GM18858 (cell line): ENCODE measurements at regions not wholly inside any gene's neighbourhood (a gene's known extent, or its start where the extent isn't known, plus 50 kb on each side); places are given as distances from the start of the nearest gene placed in this dataset.

Experiments
- ATAC-seq: cut with Tn5 transposase; IDR thresholded peaks from one replicate; pipeline ENCODE4 v1.9.1; 2021; ENCODE audit not compliant: unreplicated experiment

DNA sequence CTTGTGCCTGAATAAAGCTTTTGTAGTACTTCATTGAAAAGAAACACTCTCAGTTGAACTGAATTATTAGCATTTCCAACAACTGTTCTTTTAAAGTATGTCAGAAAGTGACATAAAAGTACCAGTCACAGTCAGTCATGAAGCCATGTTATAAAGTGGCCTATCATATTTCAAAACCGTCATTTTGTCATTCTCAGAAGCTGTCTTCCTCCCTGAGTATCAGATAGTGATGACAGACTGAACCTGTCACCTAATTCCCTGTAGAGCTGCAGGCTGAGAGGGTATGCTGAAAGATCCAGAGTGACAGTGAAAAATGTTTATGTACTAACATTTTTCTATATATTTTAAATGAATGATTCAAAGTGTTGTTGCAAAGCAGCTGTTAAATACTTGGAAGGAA, 1121.7 kb upstream of the PRMT6 start:
- no peak for ATAC-seq

DNA sequence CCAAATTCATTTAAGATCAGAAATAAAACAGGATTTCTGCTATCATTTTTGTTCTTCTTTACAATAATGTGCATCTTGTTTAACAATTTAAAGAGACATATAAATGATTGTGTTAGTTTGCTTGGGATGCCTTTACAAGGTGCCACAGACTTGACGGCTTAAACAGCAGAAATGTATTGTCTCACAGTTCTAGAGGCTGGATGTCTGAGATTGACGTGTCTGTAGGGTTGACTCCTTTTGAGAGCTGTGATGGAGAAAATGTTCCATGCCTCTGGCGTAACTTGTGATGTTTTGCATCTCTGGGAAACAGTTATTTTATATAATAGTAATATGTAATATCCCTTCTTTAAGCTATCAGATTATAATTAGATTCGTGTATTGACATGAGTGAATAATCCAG, 1091.6 kb upstream of the PRMT6 start:
- no peak for ATAC-seq

DNA sequence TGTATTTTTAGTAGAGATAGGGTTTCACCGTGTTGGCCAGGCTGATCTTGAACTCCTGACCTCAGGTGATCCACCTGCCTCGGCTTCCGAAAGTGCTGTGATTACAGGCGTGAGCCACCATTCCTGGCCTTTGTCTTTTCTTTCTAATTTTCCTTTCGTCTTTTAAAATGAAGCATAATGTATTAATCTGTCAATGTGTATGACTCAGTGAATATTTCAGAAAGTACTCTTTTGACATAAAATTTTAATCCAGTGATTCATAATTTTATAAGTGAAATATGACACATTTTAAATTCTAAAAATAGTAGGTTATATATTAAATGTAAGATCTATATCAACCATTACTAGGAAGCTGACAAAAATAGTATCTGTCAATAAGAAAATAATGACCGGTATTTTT, 1059.0 kb upstream of the PRMT6 start:
- no peak for ATAC-seq

DNA sequence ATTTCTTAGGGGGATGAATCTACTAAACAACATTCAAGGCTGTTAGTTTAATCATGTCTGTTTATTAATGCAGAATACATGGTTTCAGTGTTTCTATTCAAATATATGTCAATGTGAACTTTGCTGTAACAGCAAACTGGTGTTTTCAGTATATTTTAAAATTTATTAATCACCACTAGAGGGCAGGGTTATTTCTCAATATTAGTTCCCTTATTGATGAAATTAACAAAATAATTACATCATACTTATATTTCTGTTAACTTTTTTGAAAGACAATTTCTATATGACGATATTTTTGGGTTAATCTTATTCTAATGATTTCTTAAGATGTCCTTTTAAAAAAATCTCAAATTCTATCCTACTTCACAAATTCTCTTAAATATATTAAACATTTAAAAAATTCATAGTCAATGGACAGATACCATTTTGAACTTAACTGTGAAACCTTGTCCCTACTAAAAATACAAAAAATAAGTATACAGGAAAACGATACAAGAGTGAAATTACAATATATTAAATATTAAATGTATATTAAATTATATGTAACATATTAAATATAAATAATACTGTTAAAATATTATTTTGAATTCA, 1034.1 kb upstream of the PRMT6 start:
- peak; percentile 41 for ATAC-seq

DNA sequence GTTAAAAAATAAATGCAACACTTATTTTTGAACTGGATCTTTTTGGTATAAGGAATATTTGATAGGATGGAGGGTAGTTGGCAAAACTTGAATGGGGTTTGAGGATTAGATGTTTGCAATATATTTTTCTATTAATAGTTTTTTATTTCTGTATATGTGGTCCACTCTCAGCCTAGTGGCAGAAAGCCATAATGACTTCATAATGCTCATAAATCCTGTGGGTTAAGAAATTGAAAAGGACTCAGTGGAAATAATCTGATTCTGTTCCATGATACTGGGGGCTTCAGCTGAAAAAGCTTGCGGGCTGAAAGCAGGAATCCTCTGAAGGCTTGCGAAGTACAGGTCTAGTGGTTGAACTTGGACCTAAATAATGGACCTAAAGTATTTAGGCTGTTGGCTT, 1028.6 kb upstream of the PRMT6 start:
- no peak for ATAC-seq

DNA sequence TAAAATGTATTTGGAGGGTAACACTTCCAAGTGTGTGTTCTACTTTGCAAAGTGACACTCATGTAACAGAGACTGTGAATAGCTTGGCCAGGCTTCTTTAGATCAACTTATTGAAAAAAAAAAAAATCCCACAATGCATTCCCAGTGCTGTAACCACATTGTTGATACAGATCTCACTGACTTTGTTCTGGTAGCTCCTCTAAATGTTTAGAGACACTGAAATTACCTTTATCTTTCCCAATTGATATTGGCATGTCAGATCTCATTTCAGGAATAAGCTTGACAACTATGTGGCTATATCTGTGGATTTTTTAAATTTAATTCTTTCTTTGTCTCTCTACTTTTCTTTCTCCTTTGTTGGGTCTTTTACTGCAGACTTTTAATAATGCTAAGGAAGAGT, 1018.9 kb upstream of the PRMT6 start:
- no peak for ATAC-seq

DNA sequence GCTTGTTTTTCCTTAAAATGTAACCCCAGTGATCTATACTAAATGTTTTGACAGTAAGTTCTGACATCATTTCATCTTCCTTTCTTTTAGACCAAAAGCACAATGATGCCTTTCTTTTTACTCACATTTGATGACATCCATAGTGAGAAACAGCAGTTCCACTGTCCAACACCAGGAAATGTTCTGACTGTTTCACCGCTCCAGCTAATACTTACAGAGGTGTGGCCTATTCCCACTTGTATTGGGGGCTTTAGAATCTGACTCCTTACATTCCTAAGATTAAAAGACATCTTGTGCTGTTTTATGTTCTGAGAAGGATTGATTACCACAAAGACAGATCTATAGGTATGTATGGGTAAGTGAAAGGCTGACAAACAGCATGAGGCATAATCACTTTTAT, 1018.2 kb upstream of the PRMT6 start:
- no peak for ATAC-seq

DNA sequence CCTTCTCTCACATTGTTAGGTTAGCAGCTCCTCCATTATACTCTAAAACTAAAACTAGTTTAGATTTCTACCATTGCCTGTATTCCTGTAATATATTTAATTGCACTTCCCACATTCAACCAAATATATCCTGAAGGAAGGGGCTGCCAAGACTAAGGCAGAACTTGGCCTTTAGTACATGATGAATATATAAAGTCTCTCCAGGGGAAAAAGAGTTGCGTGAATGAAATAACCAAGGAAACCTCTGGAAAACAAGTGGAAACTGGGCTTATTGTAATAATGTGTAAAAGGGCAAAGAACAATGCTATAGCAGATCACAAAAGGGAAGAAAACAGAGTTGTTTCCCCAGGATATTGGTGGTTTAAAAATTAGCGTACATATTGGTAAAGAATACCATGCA, 1012.5 kb upstream of the PRMT6 start:
- ATAC-seq = no peak

DNA sequence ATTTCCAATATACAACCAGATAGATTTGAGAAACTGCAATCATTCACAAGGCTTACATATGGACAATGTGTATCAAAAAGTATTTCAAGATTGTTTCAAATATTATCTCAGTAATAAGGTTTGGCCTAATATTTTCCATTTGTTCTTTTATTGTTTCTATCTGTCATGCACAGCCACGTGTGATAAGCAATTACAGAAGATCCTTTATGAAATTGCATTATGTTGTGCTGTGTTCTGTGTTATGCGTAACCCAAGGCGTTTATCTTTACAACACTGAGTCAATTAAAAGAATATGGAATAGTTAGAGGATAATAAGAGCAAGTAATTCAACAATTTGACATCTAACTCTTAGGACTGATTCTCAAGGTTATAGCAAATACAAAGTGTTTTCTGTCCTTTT, 1009.3 kb upstream of the PRMT6 start:
- no peak for ATAC-seq

DNA sequence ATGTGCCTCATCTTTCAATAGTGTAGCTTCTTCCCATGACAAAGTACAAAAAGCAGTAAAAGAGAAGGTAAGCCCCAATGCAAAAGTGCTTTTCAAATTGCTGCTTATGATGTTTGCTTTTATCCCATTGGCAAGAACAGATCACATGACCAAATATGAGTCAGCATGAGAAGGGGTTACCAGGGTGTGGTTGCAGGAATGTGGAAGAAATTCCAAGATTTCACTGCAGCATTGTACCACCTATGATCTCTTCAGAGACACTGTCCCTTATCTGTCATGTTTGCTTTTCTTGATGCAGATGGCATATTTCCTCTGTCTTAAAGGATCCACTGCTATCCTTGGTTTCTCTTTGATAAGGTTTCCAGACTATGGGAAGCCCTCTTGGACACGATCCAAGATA, 1006.9 kb upstream of the PRMT6 start:
- ATAC-seq = no peak

DNA sequence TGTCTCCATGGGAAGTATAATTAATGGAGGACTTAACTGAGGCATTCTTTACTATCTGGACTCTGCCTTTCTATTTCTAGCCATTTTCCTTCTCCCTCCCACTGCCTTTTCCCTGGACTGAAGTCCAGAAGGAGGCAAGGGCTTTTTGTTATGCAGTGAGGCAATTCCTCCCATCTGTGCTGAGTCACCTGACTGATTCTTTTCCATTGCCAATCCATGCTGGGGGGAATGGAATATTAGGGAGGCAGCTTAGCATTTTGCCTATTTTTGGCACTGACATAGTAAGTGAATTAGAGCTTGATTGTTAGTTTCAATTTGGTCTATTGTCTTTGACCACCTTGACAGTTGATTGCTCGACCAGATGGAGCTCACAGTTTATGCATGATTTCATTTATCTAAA, 1000.6 kb upstream of the PRMT6 start:
- ATAC-seq = no peak

DNA sequence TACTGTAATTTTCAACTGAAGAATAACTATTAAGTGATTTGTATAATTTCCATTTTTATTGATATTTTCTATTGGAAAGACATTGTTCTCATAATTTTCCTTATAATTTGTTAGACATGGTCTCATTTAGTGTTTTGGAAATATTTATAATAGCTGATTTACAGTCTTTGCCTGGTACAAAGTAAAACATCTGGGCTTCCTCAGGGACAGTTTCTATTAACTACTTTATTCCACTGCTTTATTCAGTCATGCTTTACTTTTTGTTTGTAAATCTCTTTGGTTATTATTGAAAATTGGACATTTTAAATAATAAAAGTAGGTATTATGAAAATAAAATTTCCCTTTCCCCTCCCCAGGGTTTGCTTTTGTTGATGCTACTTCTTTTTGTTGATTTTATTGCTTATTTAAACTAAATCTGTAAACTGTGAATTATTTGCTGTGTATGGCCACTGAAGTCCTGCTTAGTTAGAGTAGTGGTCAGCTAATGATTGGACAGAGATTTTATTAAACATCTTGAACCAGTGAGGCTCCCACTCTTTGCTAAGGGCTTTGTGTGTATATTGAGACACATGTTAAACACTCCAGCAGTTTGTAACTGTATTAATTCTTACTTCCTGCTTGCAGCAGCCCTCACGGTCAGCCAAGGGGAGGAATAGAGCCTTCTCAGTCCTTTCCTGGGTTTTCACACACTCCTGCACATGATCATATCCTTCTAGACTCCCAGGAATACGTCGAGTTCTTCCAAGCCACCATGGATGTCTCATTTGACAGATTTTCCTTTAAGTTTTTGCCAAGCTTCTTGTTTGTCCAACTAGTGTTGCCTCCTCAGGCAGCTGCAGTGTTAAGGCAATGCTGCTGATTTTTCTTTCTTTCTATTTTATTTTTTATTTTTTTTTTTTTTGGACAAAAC, 994.6 kb upstream of the PRMT6 start:
- ATAC-seq = no peak

DNA sequence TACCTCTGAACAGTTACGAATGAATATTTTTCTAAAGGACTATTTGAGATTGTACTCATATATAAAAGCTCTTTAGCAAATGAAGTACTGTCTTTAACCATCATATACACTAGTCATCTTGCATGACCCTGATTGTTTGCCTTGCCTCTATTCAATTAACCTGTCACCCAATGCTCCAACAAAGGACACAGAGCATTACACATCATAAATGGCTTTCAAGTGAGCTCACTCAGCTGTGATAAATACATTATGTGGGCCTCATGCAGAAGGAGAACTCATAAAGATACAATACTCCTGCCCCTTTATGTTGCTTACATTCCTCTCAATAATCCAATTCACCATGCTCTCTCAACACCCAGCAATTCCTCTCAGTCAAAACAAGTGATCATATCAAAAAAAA, 993.0 kb upstream of the PRMT6 start:
- ATAC-seq = no peak

DNA sequence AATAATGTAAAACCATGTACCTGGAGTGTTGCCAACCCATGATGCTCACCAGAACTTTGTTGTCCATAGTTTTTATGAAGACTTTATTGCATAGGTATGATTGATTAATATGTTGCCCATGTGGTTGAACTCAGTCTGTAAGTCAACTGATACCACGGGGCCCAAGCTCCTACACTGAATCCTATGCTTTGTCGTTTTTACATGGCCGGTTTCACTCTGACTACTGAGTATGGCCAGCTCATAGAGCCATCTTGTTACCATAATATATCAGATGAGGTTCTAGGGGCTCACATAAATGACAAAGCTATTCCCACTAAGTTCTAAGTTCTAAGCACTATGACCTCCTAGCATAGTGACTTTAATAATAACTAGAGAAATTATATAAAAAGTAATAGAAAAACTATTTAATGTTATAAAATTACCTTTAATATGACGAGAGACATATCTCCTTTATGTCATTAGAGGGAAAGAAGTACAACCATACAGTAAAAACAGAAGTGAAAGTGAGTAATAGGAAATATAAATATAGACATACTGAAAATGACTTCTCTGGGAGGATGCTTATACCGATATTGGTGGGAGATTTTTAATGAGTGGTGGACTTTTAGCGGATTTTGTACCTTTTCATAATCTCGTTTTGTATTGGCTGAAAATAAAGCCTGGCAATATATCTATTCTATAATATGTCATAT, 983.4 kb upstream of the PRMT6 start:
- peak; percentile 83 for ATAC-seq

DNA sequence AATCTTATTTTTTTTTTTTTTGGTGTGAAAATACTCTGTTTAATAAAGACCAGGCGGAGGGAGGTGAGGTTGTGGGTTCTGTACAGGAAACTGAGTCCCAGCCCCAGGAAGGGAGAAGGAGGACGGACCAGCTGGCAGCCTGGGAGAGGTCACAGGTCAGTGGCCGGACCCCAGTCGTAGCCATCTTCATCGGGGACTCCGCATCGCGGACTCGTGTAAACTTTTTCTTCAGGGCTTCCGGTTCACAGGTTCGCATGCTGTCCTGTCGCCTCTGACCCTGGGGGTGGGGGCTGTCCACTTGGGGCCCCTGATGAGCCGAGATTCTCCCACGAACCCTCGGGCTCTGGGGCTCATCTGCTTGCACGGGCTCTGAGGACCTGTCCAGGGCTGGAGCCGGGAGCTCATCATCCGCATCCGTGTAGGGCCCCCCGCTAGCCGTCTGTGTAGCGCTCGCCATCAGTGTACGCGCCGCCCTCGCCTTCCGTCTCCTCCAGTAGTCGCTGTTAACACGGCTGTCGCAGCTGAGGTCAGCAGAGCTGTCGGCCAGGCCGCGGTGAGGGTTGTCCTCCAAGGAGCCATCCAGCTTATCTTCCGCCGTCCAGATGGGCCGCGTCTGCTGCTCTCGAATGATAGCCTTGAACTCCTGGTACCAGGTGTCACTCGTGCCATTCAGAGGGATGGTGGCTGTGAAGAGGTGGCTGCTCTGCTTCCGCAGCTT, 975.7 kb upstream of the PRMT6 start:
- no peak for ATAC-seq

DNA sequence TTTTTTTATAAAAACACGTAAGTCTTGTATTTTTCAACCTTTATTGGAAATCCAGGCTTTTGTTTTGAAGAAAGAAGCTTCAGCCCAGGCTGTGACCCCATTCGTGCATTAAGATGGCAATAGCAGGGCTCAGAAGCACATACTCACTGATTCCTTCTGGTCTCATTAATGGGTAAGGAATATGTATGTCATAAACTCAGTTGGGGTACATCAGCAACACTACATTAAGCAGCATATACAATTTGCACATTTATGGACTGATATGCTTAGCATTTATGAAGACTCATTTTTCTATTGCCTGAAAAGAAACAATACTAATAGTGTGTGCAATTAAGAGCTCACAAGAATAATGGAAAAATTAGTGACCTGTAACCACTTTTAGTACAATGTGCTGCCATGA, 945.4 kb upstream of the PRMT6 start:
- no peak for ATAC-seq

DNA sequence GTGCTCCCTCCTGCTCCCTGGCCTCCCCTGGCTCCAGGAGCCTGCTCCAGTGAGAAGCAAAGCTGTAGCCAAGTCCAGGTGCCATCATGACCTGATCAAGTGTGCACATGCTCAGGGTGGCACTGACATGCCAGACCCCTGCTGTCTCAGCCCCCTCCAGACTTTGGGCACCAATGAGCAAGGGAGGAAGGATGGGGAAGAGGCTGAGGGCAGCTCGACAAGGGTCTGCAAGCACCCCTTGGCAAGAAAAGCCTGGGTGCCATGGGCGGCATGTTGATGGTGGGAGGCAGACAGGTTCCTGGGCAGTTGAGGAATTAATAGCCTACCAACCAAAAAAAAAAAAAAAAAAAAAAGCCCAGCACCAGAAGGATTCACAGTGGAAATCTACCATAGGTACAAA, 942.6 kb upstream of the PRMT6 start:
- no peak for ATAC-seq

DNA sequence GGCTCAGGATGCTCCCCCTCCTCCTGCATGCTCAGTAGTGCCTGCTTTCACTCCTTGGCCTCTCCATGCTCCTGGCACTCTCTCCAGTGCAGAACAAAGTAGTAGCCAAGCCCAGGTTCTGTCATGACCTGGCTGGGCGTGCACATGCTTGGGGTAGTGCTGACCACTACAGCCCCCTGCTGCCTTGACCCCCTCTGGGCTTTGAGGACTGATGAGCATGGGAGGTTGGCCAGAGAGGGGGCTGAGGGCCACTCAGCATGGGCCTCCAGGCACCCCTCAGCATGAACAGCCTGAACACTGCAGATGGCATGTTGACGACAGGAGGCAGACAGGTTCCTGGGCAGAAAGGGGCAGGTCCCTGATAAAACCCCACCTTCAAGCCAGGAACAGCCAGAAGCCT, 935.7 kb upstream of the PRMT6 start:
- ATAC-seq = no peak

DNA sequence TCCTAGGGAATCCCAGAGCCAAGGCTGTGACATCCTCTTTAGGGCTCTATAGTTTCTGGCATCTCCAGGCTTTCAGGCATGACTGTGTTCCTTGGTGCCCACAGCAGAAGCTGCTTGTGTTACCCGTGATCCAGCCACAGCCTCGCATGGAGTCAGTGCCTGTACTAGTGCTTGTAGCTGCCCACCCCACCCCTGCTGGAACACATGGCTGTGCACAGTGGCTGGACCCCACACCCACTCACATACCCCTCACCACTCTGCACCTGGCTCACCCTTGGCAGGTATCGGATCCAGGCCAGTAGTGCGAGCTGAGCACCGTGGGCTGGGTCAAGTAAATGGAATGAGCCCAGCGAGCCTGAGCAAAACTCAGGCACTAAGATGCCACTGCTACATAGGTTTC, 934.7 kb upstream of the PRMT6 start:
- no peak for ATAC-seq

DNA sequence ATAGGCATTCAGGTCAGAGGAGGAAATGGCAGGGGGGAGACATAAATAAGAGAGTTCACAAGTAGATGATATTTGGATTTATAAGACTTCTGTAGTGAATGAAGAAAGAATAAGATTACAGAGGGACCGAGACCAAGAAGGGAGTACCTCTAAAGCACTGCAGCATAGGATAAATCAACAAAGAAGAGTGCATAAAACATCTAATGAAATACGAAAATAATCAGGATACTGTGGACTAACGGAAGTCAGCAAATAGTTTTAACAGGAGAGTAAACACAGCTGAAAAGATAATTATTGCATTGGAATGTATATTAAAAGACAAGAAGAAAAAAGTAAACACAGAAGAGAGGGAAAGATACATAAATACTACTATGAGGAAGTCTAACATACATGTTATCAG, 921.9 kb upstream of the PRMT6 start:
- ATAC-seq = no peak

DNA sequence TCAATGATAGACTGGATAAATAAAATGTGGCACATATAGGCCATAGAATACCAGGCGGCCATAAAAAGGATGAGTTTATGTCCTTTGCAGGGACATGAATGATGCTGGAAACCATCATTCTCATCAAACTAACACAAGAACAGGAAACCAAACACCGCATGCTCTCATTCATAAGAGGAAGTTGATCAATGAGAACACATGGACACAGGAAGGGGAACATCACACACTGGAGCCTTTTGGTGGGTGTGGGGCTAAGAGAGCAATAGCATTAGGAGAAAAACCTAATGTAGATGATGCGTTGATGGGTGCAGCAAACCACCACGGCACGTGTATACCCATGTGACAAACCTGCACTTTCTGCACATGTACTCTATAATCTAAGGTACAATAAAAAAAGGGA, 883.4 kb upstream of the PRMT6 start:
- ATAC-seq = no peak

DNA sequence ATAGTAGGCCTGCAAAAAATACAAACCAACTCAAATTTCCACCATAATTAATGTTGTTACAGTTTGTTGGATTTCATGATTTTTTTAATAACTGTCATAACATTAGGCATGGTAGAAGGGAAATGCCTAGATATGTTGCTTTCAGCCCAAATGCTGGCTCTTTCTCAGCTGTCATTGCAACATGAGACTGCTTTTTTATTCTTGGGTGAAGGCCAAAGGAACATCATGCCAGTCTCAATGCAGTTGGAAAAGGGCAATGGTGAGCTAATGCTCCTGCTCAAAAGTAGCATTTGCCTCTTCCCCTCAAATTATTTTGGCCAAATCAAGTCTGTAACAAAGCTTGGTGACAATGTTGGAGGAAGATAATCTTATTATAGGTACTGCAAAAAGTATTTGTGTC, 877.7 kb upstream of the PRMT6 start:
- no peak for ATAC-seq
